HCT116 (cell line): ENCODE measurements at regions not wholly inside any gene's neighbourhood (a gene's known extent, or its start where the extent isn't known, plus 50 kb on each side); places are given as distances from the start of the nearest gene placed in this dataset.

Experiments
- ATAC-seq: fragments of 200-7000 bp; cut with Tn5 transposase; 2 replicates; pipeline ENCODE4 v1.9.1; 2020; ENCODE audit warnings: mild to moderate bottlenecking, moderate library complexity
- BruUV-seq: library from RNA; stranded (reverse); fragments of 400-500 nt; replicated peaks from 2 replicates; lab custom pipeline; 2021; lab: Mats Ljungman, UMichigan
- CTCF ChIA-PET: fragments of 300-600 bp; sonication (Branson Sonifier 250); formaldehyde crosslinking; loops from one replicate; lab custom pipeline; 2021; ENCODE audit warnings: antibody characterized with exemption; lab: Charles Lee
- POLR2A ChIA-PET: fragments of 300-600, 350-600 bp; sonication (Branson Sonifier 250); formaldehyde crosslinking; loops from one replicate; lab custom pipeline; 2021; ENCODE audit warnings: antibody characterized with exemption; lab: Charles Lee
- RAD21 ChIA-PET, 2 experiments: fragments of 300-600 bp; sonication (Branson Sonifier 250); formaldehyde crosslinking; loops; one replicate each; lab custom pipeline; 2023; ENCODE audit warnings: low total read pairs in 2 of 2; ENCODE audit not compliant: uncharacterized antibody in 2 of 2, unreplicated experiment in 2 of 2, low non-redundant PET in 1 of 2; lab: Charles Lee
- DNase-seq: peaks from one replicate; pipeline ENCODE4 v3.0.0-alpha.2; 2010; ENCODE audit warnings: low read depth, low spot score
- H2AFZ ChIP-seq: fragments of 200-600 bp; shearing (Covaris generic), sonication (generic); 2 replicates; pipeline ENCODE4 v1.6.1; 2017; ENCODE audit warnings: low read depth, mixed run types, mixed read lengths, antibody characterized with exemption, low read length; ENCODE audit not compliant: poor library complexity, severe bottlenecking
- H3K27ac ChIP-seq: 2 replicates; pipeline ENCODE4 v1.5.1; 2012; ENCODE audit warnings: low read depth, low read length
- H3K27me3 ChIP-seq: fragments of 200-600 bp; sonication (generic); 2 replicates; pipeline ENCODE4 v1.6.1; 2016; ENCODE audit warnings: mixed run types, low read length, mixed read lengths; ENCODE audit not compliant: insufficient read depth
- H3K36me3 ChIP-seq, 2 experiments: fragments of 200-500 bp in 1 of 2; fragments of 200-600 bp in 1 of 2; sonication (Bioruptor generic) in 1 of 2; sonication (generic) in 1 of 2; 2 replicates each; pipeline versions ENCODE4 v1.5.1 to v1.6.1; 2014 to 2016; ENCODE audit warnings: low read length in 2 of 2, inconsistent platforms in 1 of 2, mixed read lengths in 1 of 2, mixed run types in 1 of 2; ENCODE audit not compliant: insufficient read depth in 2 of 2, control insufficient read depth in 1 of 2
- H3K4me1 ChIP-seq, 2 experiments: fragments of 200-600 bp in 1 of 2; sonication (generic) in 1 of 2; 2 replicates each; pipeline versions ENCODE4 v1.5.1 to v1.6.1; 2012 to 2017; ENCODE audit warnings: low read length in 2 of 2, inconsistent platforms in 1 of 2, mild to moderate bottlenecking in 1 of 2, mixed read lengths in 1 of 2, mixed run types in 1 of 2, moderate library complexity in 1 of 2; ENCODE audit not compliant: insufficient read depth in 2 of 2, control insufficient read depth in 1 of 2
- H3K4me2 ChIP-seq: fragments of 200-600 bp; sonication (generic); 2 replicates; pipeline ENCODE4 v1.6.1; 2017; ENCODE audit warnings: mixed run types, low read length, mixed read lengths
- H3K4me3 ChIP-seq, 2 experiments: fragments of 200-600 bp in 1 of 2; sonication (generic) in 1 of 2; replicated peaks in 1 of 2; 2 replicates each; pipeline ENCODE4 v1.5.1; 2011 to 2016; ENCODE audit warnings: low read length in 2 of 2, control low read depth in 1 of 2, low read depth in 1 of 2, mild to moderate bottlenecking in 1 of 2, mixed read lengths in 1 of 2, mixed run types in 1 of 2
- H3K79me2 ChIP-seq: fragments of 200-600 bp; sonication (generic); 2 replicates; pipeline ENCODE4 v1.6.1; 2017; ENCODE audit warnings: mild to moderate bottlenecking, mixed run types, low read length, moderate library complexity, mixed read lengths; ENCODE audit not compliant: insufficient read depth
- H3K9ac ChIP-seq: fragments of 200-600 bp; sonication (generic); 2 replicates; pipeline ENCODE4 v1.6.1; 2016; ENCODE audit warnings: low read length, mixed read lengths
- H3K9me2 ChIP-seq: fragments of 200-600 bp; sonication (generic), shearing (Covaris generic); 2 replicates; pipeline ENCODE4 v1.6.1; 2017; ENCODE audit warnings: mixed run types, mild to moderate bottlenecking, moderate library complexity; ENCODE audit not compliant: insufficient read depth
- H3K9me3 ChIP-seq, 2 experiments: fragments of 200-500 bp in 1 of 2; fragments of 200-600 bp in 1 of 2; sonication (Bioruptor generic) in 1 of 2; sonication (generic) in 1 of 2; 2 replicates each; pipeline ENCODE4 v1.6.1; 2014 to 2017; ENCODE audit warnings: low read length in 2 of 2, mixed read lengths in 2 of 2, inconsistent platforms in 1 of 2, low read depth in 1 of 2, mild to moderate bottlenecking in 1 of 2, mixed run types in 1 of 2, moderate library complexity in 1 of 2; ENCODE audit not compliant: control insufficient read depth in 1 of 2, insufficient read depth in 1 of 2
- H4K20me1 ChIP-seq: fragments of 200-600 bp; sonication (generic), shearing (Covaris generic); 2 replicates; pipeline ENCODE4 v1.6.1; 2017; ENCODE audit warnings: mixed run types, mild to moderate bottlenecking, moderate library complexity; ENCODE audit not compliant: insufficient read depth
- CBX3 ChIP-seq: IDR thresholded peaks from 2 replicates; pipeline ENCODE4 v1.6.1; 2012; ENCODE audit warnings: low read depth
- CEBPB ChIP-seq: IDR thresholded peaks from 2 replicates; pipeline ENCODE4 v1.6.1; 2012; ENCODE audit warnings: low read depth
- EGR1 ChIP-seq: IDR thresholded peaks from 2 replicates; pipeline ENCODE4 v1.6.1; 2012; ENCODE audit warnings: low read depth
- ELF1 ChIP-seq: IDR thresholded peaks from 2 replicates; pipeline ENCODE4 v1.6.1; 2012; ENCODE audit warnings: low read depth, borderline replicate concordance
- EZH2 ChIP-seq: fragments of 200-600 bp; sonication (generic); IDR thresholded peaks from 2 replicates; pipeline ENCODE4 v1.6.1; 2017; ENCODE audit warnings: antibody characterized with exemption, mixed run types
- EZH2phosphoT487 ChIP-seq: fragments of 200-600 bp; IDR thresholded peaks from 2 replicates; pipeline ENCODE4 v1.6.1; 2018; ENCODE audit warnings: antibody characterized with exemption, borderline replicate concordance
- JUND ChIP-seq: IDR thresholded peaks from 2 replicates; pipeline ENCODE4 v1.6.1; 2012
- MAX ChIP-seq: IDR thresholded peaks from 2 replicates; pipeline ENCODE4 v1.6.1; 2012
- POLR2A ChIP-seq: IDR thresholded peaks from 2 replicates; pipeline ENCODE4 v1.7.0; 2011; ENCODE audit warnings: borderline replicate concordance; ENCODE audit not compliant: insufficient read depth, insufficient read length; ENCODE audit errors: extremely low read depth
- POLR2AphosphoS5 ChIP-seq: IDR thresholded peaks from 2 replicates; pipeline ENCODE4 v1.6.1; 2011; ENCODE audit warnings: mild to moderate bottlenecking, low read depth, low read length, moderate library complexity
- RAD21 ChIP-seq: IDR thresholded peaks from 2 replicates; pipeline ENCODE4 v1.6.1; 2012; ENCODE audit warnings: low read depth, mild to moderate bottlenecking
- SIN3A ChIP-seq: IDR thresholded peaks from 2 replicates; pipeline ENCODE4 v1.6.1; 2012; ENCODE audit warnings: low read depth
- SP1 ChIP-seq: IDR thresholded peaks from 2 replicates; pipeline ENCODE4 v1.6.1; 2012; ENCODE audit warnings: low read depth
- SRF ChIP-seq: IDR thresholded peaks from 2 replicates; pipeline ENCODE4 v1.6.1; 2012; ENCODE audit warnings: low read depth
- TCF7L2 ChIP-seq: IDR thresholded peaks from 2 replicates; pipeline ENCODE4 v1.7.0; 2011; ENCODE audit warnings: borderline replicate concordance, inconsistent platforms; ENCODE audit not compliant: insufficient read depth, insufficient read length; ENCODE audit errors: extremely low read depth
- YY1 ChIP-seq: IDR thresholded peaks from 2 replicates; pipeline ENCODE4 v1.6.1; 2011; ENCODE audit warnings: low read length, low read depth, moderate library complexity, mild to moderate bottlenecking; ENCODE audit not compliant: insufficient replicate concordance; ENCODE audit errors: extremely low read depth
- ZNF274 ChIP-seq: fragments of 200-500 bp; sonication (Bioruptor generic); IDR thresholded peaks from 2 replicates; pipeline ENCODE4 v1.6.1; 2014; ENCODE audit warnings: mild to moderate bottlenecking, low read depth, low read length, inconsistent platforms
- intact Hi-C: fragments of 100-400 bp; cut with micrococcal nuclease; formaldehyde crosslinking; loops from 2 replicates; pipeline ENCODE4 v1.10.0; 2022
- TF ChIP-seq, protein P1 (sequence below): IDR thresholded peaks from 2 replicates; pipeline ENCODE4 v1.6.1; 2012; ENCODE audit warnings: low read depth
- TF ChIP-seq, protein P2 (sequence below), 3 experiments: fragments of 200-600 bp in 1 of 3; sonication (generic) in 1 of 3; IDR thresholded peaks in 2 of 3; conservative IDR thresholded peaks in 1 of 3; 2 replicates each; pipeline ENCODE4 v1.5.1; 2012 to 2017; ENCODE audit warnings: low read depth in 2 of 3, low read length in 2 of 3, antibody characterized with exemption in 1 of 3, borderline replicate concordance in 1 of 3, control low read depth in 1 of 3, mild to moderate bottlenecking in 1 of 3, mixed read lengths in 1 of 3, mixed run types in 1 of 3, moderate library complexity in 1 of 3; ENCODE audit not compliant: insufficient read depth in 1 of 3
- TF ChIP-seq, protein P3 (sequence below): IDR thresholded peaks from 2 replicates; pipeline ENCODE4 v1.6.1; 2011; ENCODE audit warnings: mild to moderate bottlenecking, low read length, moderate library complexity; ENCODE audit not compliant: insufficient replicate concordance; ENCODE audit errors: extremely low read depth

GRCh38 chr11:71179877-71180605 is 72.3 kb downstream of the SHANK2 start:
- intact Hi-C loops: no loop called here
- BruUV-seq: no TSS peak
- ChIA-PET RAD21 (no interaction called here), POLR2A (no interaction called here), CTCF (interaction anchor here (0.8 kb wide), 1 partner anchor 149 kb away, joined by 3 read pairs; no protein-coding TSS in a partner anchor)
- H3K4me1 ChIP-seq: no peaks in the 10 kb centered on the region
- H3K4me3 ChIP-seq: no peak overlapping the region
- DNase-seq (no peak), ATAC-seq (no peak)
- H3K9ac ChIP-seq: no peak overlapping the region
- no peak overlapping the region for H3K4me2 ChIP-seq
- H4K20me1 ChIP-seq: no peaks in the 10 kb centered on the region; the same call in 1 of the 2 replicates
- H3K36me3 ChIP-seq: no peaks in the 10 kb centered on the region
- no peak overlapping the region for H3K27ac ChIP-seq
- no peaks in the 10 kb centered on the region for H3K27me3 ChIP-seq
- H3K9me3 ChIP-seq: no peaks in the 10 kb centered on the region
- TF ChIP-seq EZH2phosphoT487 (no peak), ELF1 (no peak), SIN3A (no peak), SRF (no peak), EZH2 (no peak), SP1 (no peak), CBX3 (no peak), ZNF274 (no peak), CEBPB (no peak), POLR2A (no peak), YY1 (no peak), RAD21 (no peak), EGR1 (no peak), MAX (no peak), JUND (no peak), TCF7L2 (no peak), POLR2AphosphoS5 (no peak)
- TF ChIP-seq, protein P1, sequence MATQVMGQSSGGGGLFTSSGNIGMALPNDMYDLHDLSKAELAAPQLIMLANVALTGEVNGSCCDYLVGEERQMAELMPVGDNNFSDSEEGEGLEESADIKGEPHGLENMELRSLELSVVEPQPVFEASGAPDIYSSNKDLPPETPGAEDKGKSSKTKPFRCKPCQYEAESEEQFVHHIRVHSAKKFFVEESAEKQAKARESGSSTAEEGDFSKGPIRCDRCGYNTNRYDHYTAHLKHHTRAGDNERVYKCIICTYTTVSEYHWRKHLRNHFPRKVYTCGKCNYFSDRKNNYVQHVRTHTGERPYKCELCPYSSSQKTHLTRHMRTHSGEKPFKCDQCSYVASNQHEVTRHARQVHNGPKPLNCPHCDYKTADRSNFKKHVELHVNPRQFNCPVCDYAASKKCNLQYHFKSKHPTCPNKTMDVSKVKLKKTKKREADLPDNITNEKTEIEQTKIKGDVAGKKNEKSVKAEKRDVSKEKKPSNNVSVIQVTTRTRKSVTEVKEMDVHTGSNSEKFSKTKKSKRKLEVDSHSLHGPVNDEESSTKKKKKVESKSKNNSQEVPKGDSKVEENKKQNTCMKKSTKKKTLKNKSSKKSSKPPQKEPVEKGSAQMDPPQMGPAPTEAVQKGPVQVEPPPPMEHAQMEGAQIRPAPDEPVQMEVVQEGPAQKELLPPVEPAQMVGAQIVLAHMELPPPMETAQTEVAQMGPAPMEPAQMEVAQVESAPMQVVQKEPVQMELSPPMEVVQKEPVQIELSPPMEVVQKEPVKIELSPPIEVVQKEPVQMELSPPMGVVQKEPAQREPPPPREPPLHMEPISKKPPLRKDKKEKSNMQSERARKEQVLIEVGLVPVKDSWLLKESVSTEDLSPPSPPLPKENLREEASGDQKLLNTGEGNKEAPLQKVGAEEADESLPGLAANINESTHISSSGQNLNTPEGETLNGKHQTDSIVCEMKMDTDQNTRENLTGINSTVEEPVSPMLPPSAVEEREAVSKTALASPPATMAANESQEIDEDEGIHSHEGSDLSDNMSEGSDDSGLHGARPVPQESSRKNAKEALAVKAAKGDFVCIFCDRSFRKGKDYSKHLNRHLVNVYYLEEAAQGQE: no peak
- TF ChIP-seq, protein P2, sequence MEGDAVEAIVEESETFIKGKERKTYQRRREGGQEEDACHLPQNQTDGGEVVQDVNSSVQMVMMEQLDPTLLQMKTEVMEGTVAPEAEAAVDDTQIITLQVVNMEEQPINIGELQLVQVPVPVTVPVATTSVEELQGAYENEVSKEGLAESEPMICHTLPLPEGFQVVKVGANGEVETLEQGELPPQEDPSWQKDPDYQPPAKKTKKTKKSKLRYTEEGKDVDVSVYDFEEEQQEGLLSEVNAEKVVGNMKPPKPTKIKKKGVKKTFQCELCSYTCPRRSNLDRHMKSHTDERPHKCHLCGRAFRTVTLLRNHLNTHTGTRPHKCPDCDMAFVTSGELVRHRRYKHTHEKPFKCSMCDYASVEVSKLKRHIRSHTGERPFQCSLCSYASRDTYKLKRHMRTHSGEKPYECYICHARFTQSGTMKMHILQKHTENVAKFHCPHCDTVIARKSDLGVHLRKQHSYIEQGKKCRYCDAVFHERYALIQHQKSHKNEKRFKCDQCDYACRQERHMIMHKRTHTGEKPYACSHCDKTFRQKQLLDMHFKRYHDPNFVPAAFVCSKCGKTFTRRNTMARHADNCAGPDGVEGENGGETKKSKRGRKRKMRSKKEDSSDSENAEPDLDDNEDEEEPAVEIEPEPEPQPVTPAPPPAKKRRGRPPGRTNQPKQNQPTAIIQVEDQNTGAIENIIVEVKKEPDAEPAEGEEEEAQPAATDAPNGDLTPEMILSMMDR (IDR thresholded peaks at IDR 0.05 in 2 of 3, conservative IDR thresholded peaks at IDR 0.05 in 1 of 3; ENCODE audit: borderline replicate concordance in 1 of 3, insufficient read depth in 1 of 3, low read depth in 2 of 3, low read length in 2 of 3): no peak
- TF ChIP-seq, protein P3, sequence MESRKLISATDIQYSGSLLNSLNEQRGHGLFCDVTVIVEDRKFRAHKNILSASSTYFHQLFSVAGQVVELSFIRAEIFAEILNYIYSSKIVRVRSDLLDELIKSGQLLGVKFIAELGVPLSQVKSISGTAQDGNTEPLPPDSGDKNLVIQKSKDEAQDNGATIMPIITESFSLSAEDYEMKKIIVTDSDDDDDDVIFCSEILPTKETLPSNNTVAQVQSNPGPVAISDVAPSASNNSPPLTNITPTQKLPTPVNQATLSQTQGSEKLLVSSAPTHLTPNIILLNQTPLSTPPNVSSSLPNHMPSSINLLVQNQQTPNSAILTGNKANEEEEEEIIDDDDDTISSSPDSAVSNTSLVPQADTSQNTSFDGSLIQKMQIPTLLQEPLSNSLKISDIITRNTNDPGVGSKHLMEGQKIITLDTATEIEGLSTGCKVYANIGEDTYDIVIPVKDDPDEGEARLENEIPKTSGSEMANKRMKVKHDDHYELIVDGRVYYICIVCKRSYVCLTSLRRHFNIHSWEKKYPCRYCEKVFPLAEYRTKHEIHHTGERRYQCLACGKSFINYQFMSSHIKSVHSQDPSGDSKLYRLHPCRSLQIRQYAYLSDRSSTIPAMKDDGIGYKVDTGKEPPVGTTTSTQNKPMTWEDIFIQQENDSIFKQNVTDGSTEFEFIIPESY: no peak
- TF ChIP-seq, all 23 proteins: peak for 0
- no peak overlapping the region for H2AFZ ChIP-seq
- H3K79me2 ChIP-seq: no peaks in the 10 kb centered on the region; the same call in 1 of the 2 replicates
- H3K9me2 ChIP-seq: no peaks in the 10 kb centered on the region
